Calu3 (cell line): ENCODE measurements at regions not wholly inside any gene's neighbourhood (a gene's known extent, or its start where the extent isn't known, plus 50 kb on each side); places are given as distances from the start of the nearest gene placed in this dataset.

Source experiments
- BruUV-seq: library from RNA; stranded (reverse); fragments of 400-500 nt; replicated peaks from 2 replicates; lab custom pipeline; 2021; lab: Mats Ljungman, UMichigan
- CTCF ChIA-PET: fragments of 300-600 bp; sonication (Branson Sonifier 250); formaldehyde crosslinking; loops from one replicate; lab custom pipeline; 2022; ENCODE audit warnings: antibody characterized with exemption; lab: Charles Lee
- DNase-seq: peaks from one replicate; pipeline ENCODE4 v3.0.0; 2022
- H3K27ac Mint-ChIP-seq: one replicate; pipeline ENCODE4 v1.8.0; 2022; ENCODE audit warnings: mixed read lengths; ENCODE audit not compliant: unreplicated experiment
- H3K27me3 Mint-ChIP-seq: one replicate; pipeline ENCODE4 v1.8.0; 2022; ENCODE audit warnings: mixed read lengths; ENCODE audit not compliant: unreplicated experiment
- H3K36me3 Mint-ChIP-seq: one replicate; pipeline ENCODE4 v1.8.0; 2022; ENCODE audit warnings: mild to moderate bottlenecking, moderate library complexity, mixed read lengths; ENCODE audit not compliant: insufficient read depth, unreplicated experiment
- H3K4me1 Mint-ChIP-seq: one replicate; pipeline ENCODE4 v1.8.0; 2022; ENCODE audit warnings: mild to moderate bottlenecking, low read depth, mixed read lengths; ENCODE audit not compliant: unreplicated experiment
- H3K4me3 Mint-ChIP-seq: one replicate; pipeline ENCODE4 v1.8.0; 2022; ENCODE audit warnings: mild to moderate bottlenecking, low read depth, moderate library complexity, mixed read lengths; ENCODE audit not compliant: unreplicated experiment
- H3K9me3 Mint-ChIP-seq: one replicate; pipeline ENCODE4 v1.8.0; 2022; ENCODE audit warnings: low read depth, mixed read lengths; ENCODE audit not compliant: unreplicated experiment
- CTCF ChIP-seq: fragments of 200-600 bp; IDR thresholded peaks from one replicate; pipeline ENCODE4 v1.8.0; 2022; ENCODE audit warnings: antibody characterized with exemption; ENCODE audit not compliant: unreplicated experiment
- intact Hi-C: fragments of 100-400 bp; cut with micrococcal nuclease; formaldehyde crosslinking; loops from one replicate; pipeline ENCODE4 v1.10.0; 2022; ENCODE audit not compliant: unreplicated experiment

DNA sequence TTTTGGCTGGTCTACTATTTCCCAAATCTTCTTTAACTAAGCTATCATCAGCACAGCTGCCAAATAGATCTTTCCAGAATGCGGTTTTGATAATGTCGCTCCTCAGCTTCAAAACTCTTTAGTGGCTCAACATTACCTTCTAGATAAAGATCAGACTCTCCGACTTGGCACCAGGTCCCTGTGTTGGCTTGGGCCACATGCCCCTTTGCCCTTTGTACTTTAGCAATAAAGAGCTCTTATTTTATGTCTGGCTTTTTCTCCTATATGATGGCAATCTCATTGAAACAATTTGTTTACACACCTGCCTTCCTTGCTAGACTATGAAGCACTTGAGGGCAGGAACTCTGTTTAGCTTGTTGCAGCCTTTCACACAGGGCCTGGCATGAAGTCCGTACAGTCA, 128.9 kb upstream of the GATA6 start:
- no peak overlapping the region for H3K4me3 Mint-ChIP-seq
- H3K27ac Mint-ChIP-seq: no peak overlapping the region
- H3K4me1 Mint-ChIP-seq: peaks cover 32% of the 10 kb centered on the region
- intact Hi-C loops: no loop called here
- CTCF ChIA-PET: no interaction called here
- TF ChIP-seq CTCF: no peak
- H3K9me3 Mint-ChIP-seq: no peaks in the 10 kb centered on the region
- DNase-seq: no peak
- BruUV-seq: no TSS peak
- H3K27me3 Mint-ChIP-seq: no peaks in the 10 kb centered on the region
- peaks cover 7% of the 10 kb centered on the region for H3K36me3 Mint-ChIP-seq

GRCh38 chr18:22043837-22044236, 125.6 kb upstream of the GATA6 start:
- Mint-ChIP-seq H3K4me3 (peak overlapping the region; percentile 55), H3K36me3 (peaks cover 7% of the 10 kb centered on the region), H3K9me3 (no peaks in the 10 kb centered on the region), H3K27me3 (no peaks in the 10 kb centered on the region), H3K4me1 (peaks cover 62% of the 10 kb centered on the region), H3K27ac (peak overlapping the region; percentile 67)
- DNase-seq: no peak
- BruUV-seq: no TSS peak
- CTCF ChIA-PET: interaction anchor here (1.0 to 2.3 kb wide), 2 partner anchors 11 to 46 kb away, joined by 4 to 9 read pairs; no protein-coding TSS in a partner anchor
- TF ChIP-seq CTCF: no peak
- intact Hi-C loops: no loop called here

DNA sequence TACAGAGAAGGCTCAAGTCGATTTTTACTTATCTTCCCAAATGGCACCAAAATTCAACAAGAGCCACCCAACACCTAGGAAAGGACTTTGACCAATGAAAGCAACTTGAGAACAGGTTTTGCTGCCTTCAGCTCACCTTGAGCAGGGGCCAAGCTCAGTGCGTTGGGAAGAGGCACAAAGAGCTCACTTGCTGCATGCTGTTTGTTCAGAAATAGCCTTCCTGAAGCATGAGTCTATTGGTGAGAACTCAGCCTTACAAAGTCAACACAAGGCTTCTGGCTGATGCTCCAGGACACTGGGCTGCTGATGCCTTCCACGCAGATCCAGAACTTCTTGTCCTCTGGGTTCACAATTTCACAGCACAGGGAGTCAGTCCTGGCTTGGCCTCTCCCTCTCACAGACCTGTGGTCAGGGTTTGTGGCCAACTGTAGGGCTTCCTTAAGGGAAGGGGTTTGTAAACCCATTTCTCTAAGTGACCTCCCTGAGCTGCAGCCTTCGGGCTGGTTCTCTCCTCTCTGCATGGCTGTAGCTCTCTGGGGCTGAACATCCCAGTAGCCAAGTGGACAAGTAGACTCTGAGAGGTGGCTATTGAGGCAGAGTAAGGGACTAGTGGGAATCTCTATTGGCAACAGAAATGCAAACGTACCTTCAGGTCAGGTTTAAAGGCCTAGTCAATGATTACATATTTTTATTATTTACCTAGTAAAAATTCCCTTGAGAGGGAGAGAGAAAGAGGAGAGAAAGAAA, 124.7 kb upstream of the GATA6 start:
- Mint-ChIP-seq H3K4me1 (peaks cover 70% of the 10 kb centered on the region), H3K27me3 (no peaks in the 10 kb centered on the region), H3K27ac (peak overlapping the region; percentile 67), H3K9me3 (no peaks in the 10 kb centered on the region), H3K4me3 (peak overlapping the region; percentile 55), H3K36me3 (peaks cover 7% of the 10 kb centered on the region)
- CTCF ChIA-PET: interaction anchor here (0.7 to 2.3 kb wide), 5 partner anchors 12 to 170 kb away, joined by 3 to 9 read pairs (median 3); no protein-coding TSS in a partner anchor
- no peak for TF ChIP-seq CTCF
- peak; percentile 72 for DNase-seq
- intact Hi-C loops: loop anchor here (1.0 to 5.0 kb wide), 2 partner anchors 40 to 123 kb away; partner anchors contain the start of gene GATA6
- no TSS peak for BruUV-seq

- CTCF ChIA-PET: interaction anchor here (0.7 to 2.3 kb wide), 4 partner anchors 13 to 170 kb away, joined by 3 to 9 read pairs (median 3); no protein-coding TSS in a partner anchor
- Mint-ChIP-seq H3K27me3 (no peaks in the 10 kb centered on the region), H3K27ac (peak overlapping the region; percentile 67), H3K4me1 (peaks cover 70% of the 10 kb centered on the region), H3K4me3 (peak overlapping the region; percentile 55), H3K9me3 (no peaks in the 10 kb centered on the region), H3K36me3 (peaks cover 7% of the 10 kb centered on the region)
- peak; percentile 46 for DNase-seq
- no peak for TF ChIP-seq CTCF
- no TSS peak for BruUV-seq
- intact Hi-C loops: loop anchor here (1.0 to 5.0 kb wide), 2 partner anchors 39 to 122 kb away; partner anchors contain the start of gene GATA6
Measured at GRCh38 chr18:22045221-22045918, 124.0 kb upstream of the GATA6 start.
